K562 (cell line): ENCODE measurements at regions not wholly inside any gene's neighbourhood (a gene's known extent, or its start where the extent isn't known, plus 50 kb on each side); places are given as distances from the start of the nearest gene placed in this dataset.

Experiments
- ATAC-seq: fragments of 200-7000 bp; cut with Tn5 transposase; 3 replicates; pipeline ENCODE4 v1.9.1; 2020; ENCODE audit warnings: moderate library complexity
- BruUV-seq: library from RNA; stranded (reverse); fragments of 400-500 nt; replicated peaks from 2 replicates; lab custom pipeline; 2021; lab: Mats Ljungman, UMichigan
- CTCF ChIA-PET: fragments of 300-600 bp; formaldehyde crosslinking; extraction: SDS; loops from one replicate; lab custom pipeline; 2021; ENCODE audit warnings: low intra/inter-chr PET ratio; lab: Yijun Ruan, JAX
- POLR2A ChIA-PET: fragments of 300-600, 350-650 bp; sonication (Branson Sonifier 250); formaldehyde crosslinking; extraction: SDS; loops from one replicate; lab custom pipeline; 2021; ENCODE audit warnings: antibody characterized with exemption, inconsistent platforms; lab: Yijun Ruan, JAX
- DNase-seq, 4 experiments: peaks; one replicate each; pipeline versions ENCODE4 v3.0.0 to v3.0.0-alpha.2; 2011 to 2018; ENCODE audit warnings: low spot score in 3 of 4, mixed read lengths in 3 of 4; ENCODE audit errors: extremely low read depth in 1 of 4
- FAIRE-seq: peaks from 2 replicates; lab custom pipeline; 2011; peaks lifted over from hg19 to GRCh38; lab: Jason Lieb, UNC
- H2AFZ ChIP-seq: 2 replicates; pipeline ENCODE4 v1.6.0; 2011; ENCODE audit warnings: low read depth, low read length, control low read depth, inconsistent platforms
- H3K27ac ChIP-seq: fragments of 200-600 bp; 3 replicates; pipeline ENCODE4 v1.8.0; 2011; ENCODE audit warnings: low read depth, mild to moderate bottlenecking, control low read depth, inconsistent platforms, low read length, moderate library complexity, mixed read lengths; ENCODE audit errors: extremely low read depth
- H3K27me3 ChIP-seq, 2 experiments: fragments of 300-600 bp in 1 of 2; 2 replicates in 1 of 2; 3 replicates in 1 of 2; pipeline versions ENCODE4 v1.6.0 to v1.8.0; 2011; ENCODE audit warnings: inconsistent platforms in 2 of 2, low read length in 2 of 2, mild to moderate bottlenecking in 1 of 2, mixed read lengths in 1 of 2, moderate library complexity in 1 of 2; ENCODE audit not compliant: control insufficient read depth in 2 of 2, insufficient read depth in 2 of 2
- H3K36me3 ChIP-seq: fragments of 300-600 bp; 3 replicates; pipeline ENCODE4 v1.8.0; 2011; ENCODE audit warnings: mild to moderate bottlenecking, low read length, inconsistent platforms; ENCODE audit not compliant: control insufficient read depth, insufficient read depth
- H3K4me1 ChIP-seq, 2 experiments: fragments of 200-600 bp in 1 of 2; replicated peaks in 1 of 2; 2 replicates in 1 of 2; 3 replicates in 1 of 2; pipeline versions ENCODE4 v1.5.1 to v1.8.0; 2011; ENCODE audit warnings: inconsistent platforms in 2 of 2, low read length in 2 of 2, mild to moderate bottlenecking in 1 of 2, mixed read lengths in 1 of 2, moderate library complexity in 1 of 2; ENCODE audit not compliant: control insufficient read depth in 2 of 2, insufficient read depth in 2 of 2
- H3K4me2 ChIP-seq: 2 replicates; pipeline ENCODE4 v1.6.1; 2011; ENCODE audit warnings: low read length, control low read depth, inconsistent platforms, mixed read lengths; ENCODE audit not compliant: insufficient read depth
- H3K4me3 ChIP-seq: fragments of 200-600 bp; sonication (generic), shearing (Covaris generic); 2 replicates; pipeline ENCODE4 v1.5.1; 2016; ENCODE audit warnings: control low read depth, inconsistent platforms
- H3K79me2 ChIP-seq: fragments of 200-600 bp; 3 replicates; pipeline ENCODE4 v1.8.0; 2011; ENCODE audit warnings: low read length, inconsistent platforms; ENCODE audit not compliant: control insufficient read depth, insufficient read depth
- H3K9ac ChIP-seq, 2 experiments: 2 replicates each; pipeline versions ENCODE4 v1.6.0 to v1.6.1; 2011; ENCODE audit warnings: low read depth in 2 of 2, low read length in 2 of 2, control low read depth in 1 of 2, inconsistent platforms in 1 of 2, mild to moderate bottlenecking in 1 of 2, mixed read lengths in 1 of 2; ENCODE audit not compliant: insufficient read depth in 1 of 2
- H3K9me1 ChIP-seq: one replicate; pipeline ENCODE4 v1.6.0; 2011; ENCODE audit warnings: inconsistent platforms, mild to moderate bottlenecking, low read length, moderate library complexity; ENCODE audit not compliant: control insufficient read depth, insufficient read depth
- H3K9me3 ChIP-seq: replicated peaks from 2 replicates; pipeline ENCODE4 v1.5.1; 2011; ENCODE audit warnings: low read depth, low read length, inconsistent platforms; ENCODE audit not compliant: control insufficient read depth, insufficient read depth
- H4K20me1 ChIP-seq: replicated peaks from 2 replicates; pipeline ENCODE4 v1.6.1; 2011; ENCODE audit warnings: low read length, inconsistent platforms, mixed read lengths; ENCODE audit not compliant: control insufficient read depth, insufficient read depth
- CHD2 ChIP-seq: IDR thresholded peaks from 2 replicates; pipeline ENCODE4 v1.6.1; 2011; ENCODE audit warnings: low read depth, low read length
- HINFP ChIP-seq: fragments of 450-650 bp; conservative IDR thresholded peaks from 2 replicates; pipeline ENCODE4 v1.6.1; 2016; ENCODE audit warnings: missing genetic modification characterization, low read depth, mild to moderate bottlenecking, control low read depth, missing compliant biosample characterization
- HOMEZ ChIP-seq: fragments of 250-450 bp; sonication (Bioruptor Pico); IDR thresholded peaks from 2 replicates; pipeline ENCODE4 v1.4.0; 2020; ENCODE audit warnings: mild to moderate bottlenecking, moderate library complexity
- IRF1 ChIP-seq: sonication (generic); formaldehyde crosslinking; IDR thresholded peaks from 2 replicates; pipeline ENCODE4 v1.8.0; 2022; ENCODE audit warnings: missing genetic modification reagents, mild to moderate bottlenecking, borderline replicate concordance
- MAFG ChIP-seq: fragments of 450-650 bp; conservative IDR thresholded peaks from 2 replicates; pipeline ENCODE4 v1.6.1; 2016; ENCODE audit warnings: missing genetic modification characterization, missing compliant biosample characterization
- MEF2A ChIP-seq: IDR thresholded peaks from 2 replicates; pipeline ENCODE4 v1.6.1; 2011; ENCODE audit warnings: low read depth, mild to moderate bottlenecking, low read length, moderate library complexity; ENCODE audit not compliant: control insufficient read depth
- SFPQ ChIP-seq: fragments of 200-400 bp; formaldehyde crosslinking; IDR thresholded peaks from 2 replicates; pipeline ENCODE4 v1.6.1; 2017; ENCODE audit warnings: mild to moderate bottlenecking, low read depth, low read length, moderate library complexity
- U2AF1 ChIP-seq: fragments of 200-400 bp; formaldehyde crosslinking; optimal IDR thresholded peaks from 2 replicates; pipeline ENCODE3; 2017; ENCODE audit warnings: mild to moderate bottlenecking, low read depth, low read length, moderate library complexity
- ZNF766 ChIP-seq: fragments of 200-800 bp; sonication (Bioruptor generic); conservative IDR thresholded peaks from 2 replicates; pipeline ENCODE4 v1.6.1; 2016; ENCODE audit warnings: missing genetic modification characterization, missing compliant biosample characterization
- WGBS: fragments of 100-300 bp; shearing (Covaris generic); methylation state at CpG from one replicate; pipeline ENCODE4 v1.1.6; 2016; ENCODE audit warnings: low coverage, mixed read lengths; ENCODE audit not compliant: insufficient coverage; ENCODE audit errors: missing lambda C conversion rate; 5-methylcytosine and 5-hydroxymethylcytosine counted together
- in situ Hi-C: fragments of 300-500 bp; cut with MboI; formaldehyde crosslinking; loops from 4 replicates; pipeline ENCODE4 v1.15.0; 2018; ENCODE audit warnings: inconsistent platforms, mixed read lengths
- intact Hi-C: fragments of 100-400 bp; cut with micrococcal nuclease; formaldehyde crosslinking; loops from 2 replicates; pipeline ENCODE4 v1.14.2; 2022
- TF ChIP-seq, protein P1 (sequence below), 2 experiments: fragments of 450-650 bp; conservative IDR thresholded peaks; 2 replicates each; pipeline ENCODE4 v1.6.1; 2017; ENCODE audit warnings: mild to moderate bottlenecking in 2 of 2, moderate library complexity in 2 of 2

- no peak for ATAC-seq
- ChIA-PET POLR2A (no interaction called here), CTCF (no interaction called here)
- H3K27ac ChIP-seq, result no peak overlapping the region
- FAIRE-seq, result no peak
- no peaks in the 10 kb centered on the region for H3K79me2 ChIP-seq
- peaks cover 2% of the 10 kb centered on the region; the same call in 1 of the 2 replicates for H3K9me3 ChIP-seq
- no peak overlapping the region for H3K4me3 ChIP-seq
- BruUV-seq, result no TSS peak
- DNase-seq, result no peak
- H4K20me1 ChIP-seq, result no peaks in the 10 kb centered on the region
- no peak overlapping the region for H2AFZ ChIP-seq
- no peak overlapping the region for H3K4me2 ChIP-seq
- no peaks in the 10 kb centered on the region for H3K36me3 ChIP-seq
- in situ Hi-C loops (no loop called here), intact Hi-C loops (no loop called here)
- WGBS, result 0% methylated on average over 1 of the region's 1 CpG
- H3K4me1 ChIP-seq, result no peaks in the 10 kb centered on the region
- H3K9me1 ChIP-seq, result no peaks in the 10 kb centered on the region
- no peak overlapping the region for H3K9ac ChIP-seq
- H3K27me3 ChIP-seq, result no peaks in the 10 kb centered on the region
- TF ChIP-seq U2AF1 (no peak), SFPQ (no peak), ZNF766 (CRISPR knock-in tag) (no peak), HINFP (tag) (no peak), HOMEZ (CRISPR knock-in tag) (no peak), CHD2 (no peak), IRF1 (CRISPR knock-in tag) (no peak), MEF2A (no peak), MAFG (peak; percentile 32; the same call in 1 of the 2 replicates)
- TF ChIP-seq, protein P1, sequence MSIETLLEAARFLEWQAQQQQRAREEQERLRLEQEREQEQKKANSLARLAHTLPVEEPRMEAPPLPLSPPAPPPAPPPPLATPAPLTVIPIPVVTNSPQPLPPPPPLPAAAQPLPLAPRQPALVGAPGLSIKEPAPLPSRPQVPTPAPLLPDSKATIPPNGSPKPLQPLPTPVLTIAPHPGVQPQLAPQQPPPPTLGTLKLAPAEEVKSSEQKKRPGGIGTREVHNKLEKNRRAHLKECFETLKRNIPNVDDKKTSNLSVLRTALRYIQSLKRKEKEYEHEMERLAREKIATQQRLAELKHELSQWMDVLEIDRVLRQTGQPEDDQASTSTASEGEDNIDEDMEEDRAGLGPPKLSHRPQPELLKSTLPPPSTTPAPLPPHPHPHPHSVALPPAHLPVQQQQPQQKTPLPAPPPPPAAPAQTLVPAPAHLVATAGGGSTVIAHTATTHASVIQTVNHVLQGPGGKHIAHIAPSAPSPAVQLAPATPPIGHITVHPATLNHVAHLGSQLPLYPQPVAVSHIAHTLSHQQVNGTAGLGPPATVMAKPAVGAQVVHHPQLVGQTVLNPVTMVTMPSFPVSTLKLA (conservative IDR thresholded peaks at IDR 0.05), result no peak
These were observed 644.4 kb downstream of the CBLN4 start for GRCh38 chr20:55360895-55361294.
